GM19328 (cell line): ENCODE measurements at regions not wholly inside any gene's neighbourhood (a gene's known extent, or its start where the extent isn't known, plus 50 kb on each side); places are given as distances from the start of the nearest gene placed in this dataset.
"Not testable (repeated sequence)": the region's sequence is repeated elsewhere in the genome, so short reads cannot be mapped to it uniquely, and the experiment has no call there.

Source experiments
- ATAC-seq: cut with Tn5 transposase; IDR thresholded peaks from one replicate; pipeline ENCODE4 v1.9.1; 2021; ENCODE audit warnings: mild to moderate bottlenecking, moderate library complexity; ENCODE audit not compliant: unreplicated experiment

- ATAC-seq, result no peak
Observed at GRCh38 chr2:44051593-44052347, 56.0 kb upstream of the LRPPRC start.

GRCh38 chr2:44052584-44052983 is 56.8 kb upstream of the LRPPRC start:
- ATAC-seq, result no peak

GRCh38 chr2:44053052-44053451 is 57.3 kb upstream of the LRPPRC start:
- ATAC-seq, result no peak

GRCh38 chr2:44053456-44053855 is 57.7 kb upstream of the LRPPRC start:
- ATAC-seq, result no peak

GRCh38 chr2:44055229-44055628 is 59.4 kb upstream of the LRPPRC start:
- ATAC-seq, result no peak

- no peak for ATAC-seq
Observed at GRCh38 chr2:44055664-44056063, 59.9 kb upstream of the LRPPRC start.

GRCh38 chr2:44056947-44057346 is 61.2 kb upstream of the LRPPRC start:
- ATAC-seq, result no peak

- ATAC-seq, result not testable (repeated sequence)
Observed at GRCh38 chr2:44060286-44060685, 64.5 kb upstream of the LRPPRC start.

GRCh38 chr2:44060990-44061389 is 65.2 kb upstream of the LRPPRC start:
- ATAC-seq, result no peak

GRCh38 chr2:44061469-44061868 is 65.7 kb upstream of the LRPPRC start:
- no peak for ATAC-seq

- no peak for ATAC-seq
Observed at GRCh38 chr2:44061876-44062275, 66.1 kb upstream of the LRPPRC start.

- ATAC-seq, result no peak
Observed at GRCh38 chr2:44063033-44063432, 67.2 kb upstream of the LRPPRC start.

GRCh38 chr2:44064281-44064680 is 68.5 kb upstream of the LRPPRC start:
- not testable (repeated sequence) for ATAC-seq

- ATAC-seq, result not testable (repeated sequence)
Observed at GRCh38 chr2:44067012-44067790, 71.4 kb upstream of the LRPPRC start.

GRCh38 chr2:44067791-44068181 is 72.0 kb upstream of the LRPPRC start:
- ATAC-seq, result not testable (repeated sequence)

- no peak for ATAC-seq
Observed at GRCh38 chr2:44071454-44072046, 75.8 kb upstream of the LRPPRC start.

GRCh38 chr2:44073667-44074066 is 77.9 kb upstream of the LRPPRC start:
- ATAC-seq, result not testable (repeated sequence)

GRCh38 chr2:44074795-44075194 is 79.0 kb upstream of the LRPPRC start:
- not testable (repeated sequence) for ATAC-seq

GRCh38 chr2:44075541-44075940 is 79.8 kb upstream of the LRPPRC start:
- no peak for ATAC-seq

- ATAC-seq, result no peak
Observed at GRCh38 chr2:44077942-44078511, 82.2 kb upstream of the LRPPRC start.

GRCh38 chr2:44079686-44080085 is 83.9 kb upstream of the LRPPRC start:
- no peak for ATAC-seq
